CD14-positive monocyte (primary cell): ENCODE measurements at regions not wholly inside any gene's neighbourhood (a gene's known extent, or its start where the extent isn't known, plus 50 kb on each side); places are given as distances from the start of the nearest gene placed in this dataset.
"Not testable (repeated sequence)": the region's sequence is repeated elsewhere in the genome, so short reads cannot be mapped to it uniquely, and the experiment has no call there.

Experiments
- DNase-seq, 3 donors: peaks; one replicate each; pipeline ENCODE4 v3.0.0-alpha.2; 2011 to 2022
- H2AFZ ChIP-seq: 2 replicates; pipeline ENCODE4 v1.6.0; 2012; ENCODE audit warnings: mild to moderate bottlenecking, low read depth, low read length, inconsistent platforms; ENCODE audit not compliant: insufficient read depth, poor library complexity, severe bottlenecking
- H3K27ac ChIP-seq, 2 donors: 1 replicate in 1 of 2; 2 replicates in 1 of 2; pipeline ENCODE4 v1.5.1; 2012 to 2013; ENCODE audit warnings: low read length in 2 of 2, control low read depth in 1 of 2, inconsistent platforms in 1 of 2, low read depth in 1 of 2, mild to moderate bottlenecking in 1 of 2
- H3K27me3 ChIP-seq, 2 donors: one replicate each; pipeline versions ENCODE4 v1.6.0 to v1.6.1; 2011 to 2013; ENCODE audit warnings: low read length in 2 of 2; ENCODE audit not compliant: control insufficient read depth in 2 of 2, insufficient read depth in 2 of 2
- H3K36me3 ChIP-seq, 2 donors: replicated peaks in 1 of 2; 1 replicate in 1 of 2; 2 replicates in 1 of 2; pipeline versions ENCODE4 v1.5.1 to v1.6.1; 2012 to 2013; ENCODE audit warnings: low read length in 2 of 2, control low read depth in 1 of 2, inconsistent platforms in 1 of 2, mild to moderate bottlenecking in 1 of 2; ENCODE audit not compliant: insufficient read depth in 2 of 2, control insufficient read depth in 1 of 2
- H3K4me1 ChIP-seq, 2 donors: 1 replicate in 1 of 2; 2 replicates in 1 of 2; pipeline versions ENCODE4 v1.5.1 to v1.6.1; 2012 to 2013; ENCODE audit warnings: low read length in 2 of 2, control low read depth in 1 of 2, inconsistent platforms in 1 of 2, mild to moderate bottlenecking in 1 of 2, moderate library complexity in 1 of 2; ENCODE audit not compliant: insufficient read depth in 2 of 2, control insufficient read depth in 1 of 2
- H3K4me2 ChIP-seq: replicated peaks from 2 replicates; pipeline ENCODE3; 2012; ENCODE audit warnings: low read length, moderate library complexity, mild to moderate bottlenecking; ENCODE audit not compliant: poor library complexity, severe bottlenecking; ENCODE audit errors: extremely low read depth
- H3K4me3 ChIP-seq, 3 experiments: fragments of 200-600 bp in 1 of 3; sonication (generic) in 1 of 3; replicated peaks in 1 of 3; 1 replicate in 2 of 3; 2 replicates in 1 of 3; pipeline ENCODE4 v1.5.1; 2011 to 2013; ENCODE audit warnings: low read length in 3 of 3, mild to moderate bottlenecking in 3 of 3, control low read depth in 2 of 3, low read depth in 2 of 3, inconsistent platforms in 1 of 3, moderate library complexity in 1 of 3
- H3K79me2 ChIP-seq: 2 replicates; pipeline ENCODE4 v1.6.0; 2012; ENCODE audit warnings: mild to moderate bottlenecking, control low read depth, inconsistent platforms, low read length, moderate library complexity; ENCODE audit not compliant: insufficient read depth
- H3K9ac ChIP-seq: 2 replicates; pipeline ENCODE4 v1.6.0; 2017; ENCODE audit warnings: low read length, mild to moderate bottlenecking; ENCODE audit not compliant: insufficient read depth, poor library complexity, severe bottlenecking
- H3K9me3 ChIP-seq, 2 donors: replicated peaks in 1 of 2; 1 replicate in 1 of 2; 2 replicates in 1 of 2; pipeline versions ENCODE4 v1.5.1 to v1.6.1; 2012 to 2013; ENCODE audit warnings: low read length in 2 of 2, control low read depth in 1 of 2; ENCODE audit not compliant: control insufficient read depth in 1 of 2, insufficient read depth in 1 of 2
- H4K20me1 ChIP-seq: 2 replicates; pipeline ENCODE4 v1.6.0; 2012; ENCODE audit warnings: mild to moderate bottlenecking, low read length, control low read depth, moderate library complexity; ENCODE audit not compliant: insufficient read depth
- H3K27ac Mint-ChIP-seq, 7 donors: one replicate each; pipeline ENCODE4 v1.8.0; 2020; ENCODE audit warnings: mild to moderate bottlenecking in 7 of 7, mixed read lengths in 7 of 7, moderate library complexity in 6 of 7, inconsistent platforms in 2 of 7
- H3K27me3 Mint-ChIP-seq, 3 donors: one replicate each; pipeline ENCODE4 v1.8.0; 2021 to 2022; ENCODE audit warnings: low read depth in 3 of 3, mild to moderate bottlenecking in 3 of 3, mixed read lengths in 3 of 3, moderate library complexity in 3 of 3, inconsistent platforms in 1 of 3
- H3K36me3 Mint-ChIP-seq, 2 donors: one replicate each; pipeline ENCODE4 v1.8.0; 2020; ENCODE audit warnings: mixed read lengths in 2 of 2, inconsistent platforms in 1 of 2, mild to moderate bottlenecking in 1 of 2
- H3K4me1 Mint-ChIP-seq: one replicate; pipeline ENCODE4 v1.8.0; 2020; ENCODE audit warnings: mild to moderate bottlenecking, mixed read lengths
- H3K4me3 Mint-ChIP-seq, 2 donors: one replicate each; pipeline ENCODE4 v1.8.0; 2020; ENCODE audit warnings: mild to moderate bottlenecking in 2 of 2, mixed read lengths in 2 of 2, moderate library complexity in 1 of 2
- H3K9me3 Mint-ChIP-seq, 7 donors: one replicate each; pipeline ENCODE4 v1.8.0; 2020 to 2022; ENCODE audit warnings: mixed read lengths in 7 of 7, mild to moderate bottlenecking in 6 of 7, moderate library complexity in 6 of 7, inconsistent platforms in 2 of 7
- WGBS: methylation state at CpG from one replicate; pipeline ENCODE4 v1.1.5; 2013; ENCODE audit warnings: missing lambda C conversion rate; ENCODE audit not compliant: insufficient coverage; 5-methylcytosine and 5-hydroxymethylcytosine counted together
- intact Hi-C, 2 donors: fragments of 100-400 bp; cut with micrococcal nuclease; formaldehyde crosslinking; loops; one replicate each; pipeline versions ENCODE4 v1.15.0 to v1.15.1; 2023
- TF ChIP-seq, protein P1 (sequence below): fragments of 200-600 bp; IDR thresholded peaks from one replicate; pipeline ENCODE4 v1.8.0; 2022; ENCODE audit warnings: antibody characterized with exemption, mild to moderate bottlenecking

DNA sequence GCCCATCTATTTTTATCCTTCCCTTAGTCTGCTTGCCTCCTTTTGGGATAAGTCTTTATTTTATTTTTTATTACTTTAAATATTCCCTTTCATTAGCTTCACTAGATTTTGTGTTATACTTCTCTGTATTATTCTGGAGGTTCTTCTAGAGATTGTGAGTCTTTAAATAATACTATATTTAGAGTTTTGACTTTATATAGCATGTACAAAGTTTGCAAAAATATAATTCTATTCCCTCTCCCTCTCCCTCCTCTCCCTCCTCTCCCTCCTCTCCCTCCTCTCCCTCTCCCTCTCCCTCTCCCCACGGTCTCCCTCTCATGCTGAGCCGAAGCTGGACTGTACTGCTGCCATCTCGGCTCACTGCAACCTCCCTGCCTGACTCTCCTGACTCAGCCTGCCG is 298.5 kb upstream of the DYNLRB2 start:
- DNase-seq, H3K4me2 ChIP-seq, H3K36me3 Mint-ChIP-seq, intact Hi-C loops, H3K9me3 ChIP-seq, H3K4me1 ChIP-seq, H3K4me3 ChIP-seq, H3K9ac ChIP-seq, H3K79me2 ChIP-seq, H3K36me3 ChIP-seq, H3K27ac ChIP-seq, H3K4me3 Mint-ChIP-seq, H3K4me1 Mint-ChIP-seq, H3K27ac Mint-ChIP-seq, H3K27me3 Mint-ChIP-seq, H2AFZ ChIP-seq, H3K27me3 ChIP-seq, H4K20me1 ChIP-seq: not testable (repeated sequence)
- peaks cover 2 to 18% (median 14%) of the 10 kb centered on the region in 7 donors for H3K9me3 Mint-ChIP-seq
- WGBS: 100% methylated on average over 1 of the region's 4 CpGs

DNA sequence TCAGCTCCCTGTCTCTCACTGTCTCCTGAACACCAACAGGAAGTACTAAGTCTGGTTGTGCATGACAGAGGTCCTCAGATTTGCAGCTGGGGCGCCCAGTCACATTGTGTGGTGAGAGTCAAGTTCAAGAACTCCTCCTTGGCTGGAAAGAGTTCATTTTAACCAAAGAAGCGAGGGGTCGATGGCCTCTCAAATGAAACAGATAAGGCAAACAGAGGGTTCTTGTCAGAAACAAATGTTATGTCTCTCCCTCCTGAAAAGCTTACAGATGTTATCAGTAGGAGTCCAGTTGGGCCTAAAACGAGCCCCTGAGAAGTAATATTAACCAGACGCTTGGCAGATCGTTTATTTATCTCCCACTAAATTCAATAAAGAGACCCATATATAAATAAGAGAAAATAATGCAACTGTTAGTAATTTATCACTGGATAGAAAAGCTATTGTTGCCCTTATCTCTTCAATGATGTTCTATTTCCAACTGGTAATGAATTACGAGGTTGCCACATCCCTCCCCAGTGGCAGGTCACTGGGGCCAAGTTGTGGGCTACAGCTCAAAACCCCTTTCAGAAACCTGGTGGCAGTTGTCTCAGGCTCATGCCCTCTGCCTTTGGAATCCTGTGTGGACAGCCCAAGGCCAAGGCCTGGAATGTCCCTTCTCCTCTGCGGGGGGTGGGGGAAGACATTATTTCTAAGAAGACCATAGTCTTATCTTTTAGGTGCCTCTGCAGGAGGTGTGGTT is 307.5 kb upstream of the DYNLRB2 start:
- Histone ChIP-seq H3K4me1 (no peaks in the 10 kb centered on the region), H3K36me3 (no peaks in the 10 kb centered on the region), H3K27ac (no peak overlapping the region), H3K4me3 (no peak overlapping the region), H4K20me1 (no peaks in the 10 kb centered on the region), H2AFZ (no peak overlapping the region), H3K9me3 (no peaks in the 10 kb centered on the region), H3K9ac (no peak overlapping the region), H3K27me3 (no peaks in the 10 kb centered on the region), H3K4me2 (no peak overlapping the region), H3K79me2 (no peaks in the 10 kb centered on the region)
- intact Hi-C loops: no loop called here
- WGBS: 72% methylated on average over 4 of the region's 8 CpGs
- H3K27me3 Mint-ChIP-seq: peaks cover 0 to 2% (median 0%) of the 10 kb centered on the region in 3 donors
- H3K4me1 Mint-ChIP-seq: no peaks in the 10 kb centered on the region
- TF ChIP-seq, protein P1, sequence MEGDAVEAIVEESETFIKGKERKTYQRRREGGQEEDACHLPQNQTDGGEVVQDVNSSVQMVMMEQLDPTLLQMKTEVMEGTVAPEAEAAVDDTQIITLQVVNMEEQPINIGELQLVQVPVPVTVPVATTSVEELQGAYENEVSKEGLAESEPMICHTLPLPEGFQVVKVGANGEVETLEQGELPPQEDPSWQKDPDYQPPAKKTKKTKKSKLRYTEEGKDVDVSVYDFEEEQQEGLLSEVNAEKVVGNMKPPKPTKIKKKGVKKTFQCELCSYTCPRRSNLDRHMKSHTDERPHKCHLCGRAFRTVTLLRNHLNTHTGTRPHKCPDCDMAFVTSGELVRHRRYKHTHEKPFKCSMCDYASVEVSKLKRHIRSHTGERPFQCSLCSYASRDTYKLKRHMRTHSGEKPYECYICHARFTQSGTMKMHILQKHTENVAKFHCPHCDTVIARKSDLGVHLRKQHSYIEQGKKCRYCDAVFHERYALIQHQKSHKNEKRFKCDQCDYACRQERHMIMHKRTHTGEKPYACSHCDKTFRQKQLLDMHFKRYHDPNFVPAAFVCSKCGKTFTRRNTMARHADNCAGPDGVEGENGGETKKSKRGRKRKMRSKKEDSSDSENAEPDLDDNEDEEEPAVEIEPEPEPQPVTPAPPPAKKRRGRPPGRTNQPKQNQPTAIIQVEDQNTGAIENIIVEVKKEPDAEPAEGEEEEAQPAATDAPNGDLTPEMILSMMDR: no peak
- no peak for DNase-seq
- no peak overlapping the region for H3K4me3 Mint-ChIP-seq
- peaks cover 2 to 11% (median 6%) of the 10 kb centered on the region in 7 donors for H3K9me3 Mint-ChIP-seq
- no peak overlapping the region for H3K27ac Mint-ChIP-seq
- H3K36me3 Mint-ChIP-seq: no peaks in the 10 kb centered on the region
